Umbilical cord (tissue), 1 donor: ENCODE measurements at regions not wholly inside any gene's neighbourhood (a gene's known extent, or its start where the extent isn't known, plus 50 kb on each side); places are given as distances from the start of the nearest gene placed in this dataset.
A peak's percentile ranks its signal among the peaks of the same experiment; 100 is the strongest.
"Not testable (repeated sequence)": the region's sequence is repeated elsewhere in the genome, so short reads cannot be mapped to it uniquely, and the experiment has no call there.

Experiments used
- DNase-seq: peaks from one replicate; pipeline ENCODE4 v3.0.0-alpha.2; 2015; ENCODE audit warnings: low spot score

GRCh38 chrX:39693298-39693697 lies 404.5 kb downstream of the BCOR start:
- no peak for DNase-seq

- not testable (repeated sequence) for DNase-seq
Measured at GRCh38 chrX:39702636-39703035, 395.1 kb downstream of the BCOR start.

DNA sequence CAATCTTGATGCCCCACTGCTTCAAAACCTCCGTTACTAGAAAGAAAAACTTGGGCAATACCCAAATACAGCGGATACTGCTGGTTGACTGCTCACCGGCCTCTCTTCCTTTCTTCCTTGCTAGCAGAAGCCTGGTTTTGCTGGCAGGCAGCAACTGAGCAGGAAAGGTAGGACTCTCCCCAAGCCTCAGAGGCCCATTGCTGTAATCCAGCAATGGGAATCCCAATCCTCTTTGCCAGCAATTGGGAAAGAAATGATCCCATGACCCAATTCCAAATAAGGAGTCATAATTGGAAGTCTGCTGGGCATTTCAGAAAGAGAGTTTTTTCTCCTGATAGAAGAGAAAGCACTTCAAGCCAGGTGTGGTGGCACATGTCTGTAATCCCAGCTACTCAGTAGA lies 394.5 kb downstream of the BCOR start:
- DNase-seq: no peak

DNA sequence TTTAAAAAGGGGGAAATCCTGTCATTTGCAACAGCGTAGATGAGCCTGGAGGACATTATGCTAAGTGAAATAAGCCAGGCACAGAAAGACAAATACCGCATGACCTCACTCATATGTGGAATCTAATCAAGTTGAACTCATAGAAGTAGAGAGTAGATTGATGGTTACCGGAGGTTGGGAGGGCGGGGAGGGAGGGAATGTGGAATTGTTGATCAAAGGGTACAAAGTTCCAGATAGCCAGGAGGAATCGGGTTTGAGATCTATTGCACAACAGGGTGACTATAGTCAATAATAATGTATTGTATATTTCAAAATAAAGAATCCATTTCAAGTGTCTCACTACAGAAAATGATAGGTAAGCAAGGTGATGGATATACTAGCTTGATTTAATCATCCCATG lies 393.2 kb downstream of the BCOR start:
- no peak for DNase-seq

DNA sequence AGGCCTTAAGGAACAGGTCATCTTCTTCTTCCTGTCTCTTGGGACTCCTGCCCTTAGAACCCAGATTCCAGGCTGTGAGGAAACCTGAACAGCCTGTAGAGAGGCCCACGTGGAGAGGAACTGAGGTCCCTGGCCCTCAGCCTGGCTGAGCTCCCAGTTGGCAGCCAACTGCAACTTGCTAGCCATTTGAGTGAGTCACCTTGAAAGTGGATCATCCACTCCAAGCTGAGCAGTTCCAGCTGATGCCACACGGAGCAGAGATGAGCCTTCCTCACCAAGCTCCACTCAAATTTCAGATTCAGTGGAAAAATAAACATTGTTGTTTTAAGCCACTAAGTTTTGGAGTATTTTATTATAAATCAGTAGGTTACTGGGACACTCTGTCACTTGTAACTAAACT lies 392.5 kb downstream of the BCOR start:
- peak; percentile 44 for DNase-seq

DNA sequence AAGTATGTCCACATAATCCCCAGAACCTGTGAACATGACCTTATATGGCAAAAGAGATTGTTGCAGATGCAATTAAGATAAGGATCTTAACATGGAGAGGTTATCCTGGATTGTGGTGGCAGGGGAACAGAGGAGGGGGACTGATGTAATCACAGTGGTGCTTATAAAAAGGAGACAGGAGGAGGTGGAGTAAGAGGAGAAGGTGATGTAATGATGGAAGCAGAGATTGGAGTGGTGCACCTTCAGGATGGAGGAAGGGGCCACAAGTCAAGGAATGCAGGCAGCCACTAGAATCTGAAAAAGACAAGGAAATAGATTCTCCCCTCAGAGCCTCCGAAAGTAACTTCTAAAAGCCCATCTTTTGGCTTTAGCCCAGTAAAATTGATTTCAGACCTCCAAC lies 388.4 kb downstream of the BCOR start:
- no peak for DNase-seq

DNA sequence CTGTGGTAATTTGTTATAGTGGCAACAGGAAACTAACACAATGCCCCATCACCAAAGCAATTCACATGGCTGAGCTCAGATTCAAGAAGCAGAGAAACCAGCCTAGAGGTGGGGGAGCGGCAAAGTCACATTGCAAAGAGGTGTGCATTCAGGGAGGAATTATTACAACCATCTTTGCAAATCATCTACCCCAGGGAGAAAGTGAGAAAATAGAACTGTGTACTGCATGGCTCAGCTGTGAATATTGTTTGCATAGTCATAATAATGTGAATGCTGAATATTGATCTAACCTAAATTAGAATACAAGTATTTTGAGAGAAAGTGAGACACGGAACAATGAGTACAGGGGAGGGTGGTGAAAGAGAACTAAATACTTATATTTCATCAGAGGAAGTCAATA lies 387.9 kb downstream of the BCOR start:
- DNase-seq: no peak

DNA sequence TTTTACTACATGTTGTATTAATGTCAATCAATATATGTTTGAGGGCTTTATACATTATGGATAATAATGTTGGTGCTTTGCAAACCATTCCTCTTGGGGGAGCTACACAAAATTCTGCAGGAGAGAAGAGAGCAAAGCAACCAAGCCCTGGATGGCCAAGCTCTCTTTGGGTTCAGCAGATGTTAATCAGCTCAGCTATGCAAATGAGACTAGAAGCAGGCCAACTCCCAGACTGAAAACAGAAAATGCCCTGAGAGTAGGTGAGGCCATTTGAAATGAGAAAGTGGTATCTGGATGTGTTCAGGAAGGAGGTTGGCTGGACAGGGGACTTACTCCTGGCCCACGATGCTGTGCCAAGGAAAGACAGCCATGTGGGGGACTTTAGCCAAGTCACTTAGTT lies 387.0 kb downstream of the BCOR start:
- no peak for DNase-seq

- DNase-seq: no peak
Measured at GRCh38 chrX:39714471-39714870, 383.3 kb downstream of the BCOR start.

DNA sequence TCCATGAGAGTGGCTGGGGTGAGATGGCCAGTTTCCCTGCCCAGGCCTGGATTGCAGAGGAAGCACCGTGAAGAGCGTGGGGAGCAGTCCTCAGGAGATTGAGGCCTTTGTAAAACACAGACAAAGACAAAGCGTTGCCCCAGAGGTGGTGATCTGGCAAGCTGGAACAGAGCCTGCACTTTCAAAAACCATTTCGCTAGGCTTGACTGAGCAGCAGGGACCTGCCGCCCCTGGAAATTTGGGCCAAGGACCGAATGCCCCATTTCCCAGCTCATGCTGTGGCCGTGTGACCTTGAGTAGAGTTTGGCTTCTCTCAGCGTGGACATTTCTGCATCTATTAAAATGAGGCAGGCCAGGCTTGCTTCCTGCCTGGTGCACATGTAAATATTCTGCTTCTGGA lies 381.4 kb downstream of the BCOR start:
- no peak for DNase-seq

DNA sequence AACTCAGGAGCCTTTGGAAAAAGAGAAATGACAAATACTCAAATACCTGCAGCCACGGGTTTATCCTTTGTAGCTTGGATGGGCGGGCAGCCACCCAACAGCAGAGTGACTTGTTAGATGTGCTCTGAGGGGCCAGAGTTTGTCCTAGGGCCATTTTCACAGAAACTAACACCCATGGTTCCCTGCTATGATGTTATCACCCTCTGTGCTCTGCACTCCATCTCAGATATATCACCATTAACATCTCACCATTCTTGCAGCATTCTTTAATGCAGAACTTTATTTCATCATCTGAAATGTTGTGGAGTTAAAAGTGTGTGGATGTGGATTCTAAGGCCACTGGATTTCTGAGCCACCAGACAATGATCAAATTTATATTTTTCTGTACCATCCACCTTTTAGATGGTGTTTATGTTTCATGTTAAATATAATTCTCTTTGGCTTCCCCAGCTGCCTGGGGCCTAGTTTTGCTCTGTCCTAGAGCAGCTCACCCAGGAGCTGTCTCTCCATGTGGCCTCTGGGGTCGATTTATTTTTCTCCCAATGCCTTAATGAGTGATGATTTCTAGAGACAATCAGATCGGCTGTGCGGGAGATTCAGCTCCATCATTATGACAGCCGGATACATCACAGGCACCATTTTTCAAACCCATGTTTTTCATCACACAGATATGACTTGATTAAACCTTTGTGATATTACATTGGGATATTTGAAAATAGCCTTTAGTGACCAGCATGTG lies 380.8 kb downstream of the BCOR start:
- DNase-seq: no peak

GRCh38 chrX:39718981-39719380 lies 378.8 kb downstream of the BCOR start:
- peak; percentile 28 for DNase-seq

DNA sequence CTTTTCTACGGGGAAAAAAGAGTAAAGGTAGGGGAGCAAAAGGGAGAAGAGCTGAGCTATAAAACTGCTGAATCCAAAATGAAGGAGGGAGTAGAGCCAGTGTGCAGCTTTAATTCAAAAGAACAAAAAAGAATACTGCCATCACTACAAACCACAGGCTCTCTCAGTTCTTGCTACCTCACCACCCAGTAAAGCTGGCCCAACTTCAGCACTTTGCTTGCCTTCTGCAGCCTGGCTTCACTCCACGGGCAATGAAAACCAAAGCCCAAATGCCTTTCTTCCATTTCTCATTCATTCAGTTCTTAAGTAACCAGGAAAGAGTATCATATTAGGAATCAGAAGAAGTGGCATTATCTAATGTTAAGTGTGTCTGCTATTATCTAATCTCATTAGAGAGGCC lies 376.8 kb downstream of the BCOR start:
- no peak for DNase-seq

DNA sequence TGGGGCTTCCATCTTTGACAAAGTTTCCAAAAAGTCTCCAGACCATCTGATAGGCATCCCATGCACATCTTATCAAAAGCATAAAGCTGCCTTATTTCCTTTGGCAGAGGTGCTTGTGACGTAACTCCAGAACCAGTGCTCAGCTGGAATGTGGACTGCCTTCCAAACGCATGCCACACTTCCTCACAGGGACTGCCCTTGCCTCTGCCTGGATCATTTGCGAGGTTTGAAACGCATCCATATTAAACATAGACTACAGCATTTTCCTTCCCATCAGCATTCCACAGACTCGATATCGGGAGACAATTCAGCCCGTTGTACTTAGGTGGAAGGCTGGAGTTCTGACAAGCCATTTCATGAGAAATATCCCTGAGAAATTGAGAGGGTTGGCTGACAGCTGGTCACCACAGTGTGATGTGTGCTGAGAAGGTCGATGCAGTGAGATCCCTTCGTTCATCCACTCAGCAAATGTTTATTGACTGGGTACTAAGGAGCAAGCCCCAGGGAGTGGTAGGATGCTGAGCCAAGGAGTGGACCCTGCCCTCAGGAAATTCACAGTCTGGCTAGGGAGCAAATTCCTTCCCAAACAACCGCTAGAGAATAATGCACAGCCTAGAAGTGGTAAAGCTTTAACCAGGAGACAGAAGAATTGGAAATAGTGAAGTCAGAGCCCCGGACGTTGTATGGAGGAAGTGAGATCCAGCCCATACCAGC lies 376.0 kb downstream of the BCOR start:
- DNase-seq: peak; percentile 84

DNA sequence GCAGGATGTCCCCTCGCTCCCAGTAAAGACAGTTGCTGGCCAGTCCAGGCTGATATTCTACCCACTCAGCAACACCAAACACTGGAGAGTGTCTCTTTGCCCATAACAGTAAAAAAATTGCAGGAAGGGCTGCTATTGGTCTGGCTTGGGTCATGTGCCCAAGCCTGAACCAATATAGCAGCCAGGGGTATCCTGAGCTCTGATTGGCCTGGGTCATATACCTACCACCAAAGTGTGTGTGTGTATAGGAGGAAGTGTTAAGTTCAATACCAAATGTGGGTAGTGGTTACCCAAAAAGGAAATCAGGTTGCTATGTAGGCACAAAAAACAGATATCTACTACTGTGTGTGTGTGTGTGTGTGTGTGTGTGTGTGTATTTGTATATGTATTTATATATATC lies 373.2 kb downstream of the BCOR start:
- no peak for DNase-seq

DNA sequence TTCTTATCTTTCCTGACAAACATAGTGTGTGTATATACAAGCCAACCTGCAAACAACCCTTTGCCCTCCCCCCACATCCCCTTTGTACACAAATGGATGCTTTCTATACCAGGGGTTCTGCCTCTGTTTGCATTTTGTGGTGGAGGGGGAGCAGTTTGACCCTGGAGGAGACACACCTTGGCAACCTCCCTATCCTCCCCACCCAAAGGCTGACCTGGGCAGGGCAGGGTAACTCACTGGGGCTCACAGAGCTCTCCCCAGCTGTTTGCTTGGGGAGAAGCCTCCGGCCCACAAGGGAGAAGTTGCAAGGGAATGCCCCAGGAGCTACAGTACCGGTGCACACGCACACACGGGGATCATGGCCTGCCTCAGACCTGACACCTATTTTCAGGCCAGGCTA lies 372.6 kb downstream of the BCOR start:
- DNase-seq: no peak

GRCh38 chrX:39725928-39726619 lies 371.7 kb downstream of the BCOR start:
- no peak for DNase-seq

DNA sequence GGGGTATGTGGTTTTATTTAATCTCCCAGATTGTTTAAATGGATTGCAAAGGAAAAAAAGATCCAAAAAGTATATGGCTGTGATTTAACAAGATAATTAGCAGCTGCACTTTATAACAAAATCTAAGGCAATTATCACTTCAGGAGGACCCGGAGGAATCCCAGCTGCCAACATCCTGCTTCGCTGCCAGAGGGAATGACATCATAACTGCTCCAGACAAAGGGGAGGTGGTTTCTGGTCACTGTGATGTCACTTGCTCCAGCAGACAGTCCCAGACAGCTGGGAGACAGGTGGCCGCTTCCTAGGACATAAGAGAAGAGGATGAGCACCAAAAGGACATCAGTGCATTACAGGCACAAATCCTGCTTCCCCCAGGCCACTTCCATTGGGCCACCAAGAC lies 371.0 kb downstream of the BCOR start:
- no peak for DNase-seq

DNA sequence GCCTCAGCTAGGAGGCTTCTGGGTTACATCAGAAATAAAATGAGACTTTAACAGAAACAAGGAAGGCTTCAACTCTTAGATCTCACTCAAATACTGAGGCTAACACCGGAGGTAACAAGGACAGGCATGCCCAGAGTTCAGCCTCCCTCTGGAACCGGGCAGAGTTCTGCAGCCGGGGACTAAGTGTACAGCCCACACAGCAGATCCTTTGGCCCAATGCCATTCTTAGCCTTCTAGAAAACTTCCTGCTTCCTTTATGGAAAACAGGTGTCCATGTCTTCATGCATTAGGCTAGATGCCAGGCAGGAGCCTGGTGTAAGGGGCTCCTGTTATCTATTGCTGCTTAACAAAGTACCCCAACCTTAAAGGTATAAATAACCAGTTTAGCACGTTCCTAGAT lies 369.7 kb downstream of the BCOR start:
- peak; percentile 43 for DNase-seq

GRCh38 chrX:39728852-39729598 lies 368.7 kb downstream of the BCOR start:
- no peak for DNase-seq

GRCh38 chrX:39729981-39730661 lies 367.6 kb downstream of the BCOR start:
- no peak for DNase-seq
